ENCODE measurements at regions not wholly inside any gene's neighbourhood (a gene's known extent, or its start where the extent isn't known, plus 50 kb on each side); places are given as distances from the start of the nearest gene placed in this dataset.

DNA sequence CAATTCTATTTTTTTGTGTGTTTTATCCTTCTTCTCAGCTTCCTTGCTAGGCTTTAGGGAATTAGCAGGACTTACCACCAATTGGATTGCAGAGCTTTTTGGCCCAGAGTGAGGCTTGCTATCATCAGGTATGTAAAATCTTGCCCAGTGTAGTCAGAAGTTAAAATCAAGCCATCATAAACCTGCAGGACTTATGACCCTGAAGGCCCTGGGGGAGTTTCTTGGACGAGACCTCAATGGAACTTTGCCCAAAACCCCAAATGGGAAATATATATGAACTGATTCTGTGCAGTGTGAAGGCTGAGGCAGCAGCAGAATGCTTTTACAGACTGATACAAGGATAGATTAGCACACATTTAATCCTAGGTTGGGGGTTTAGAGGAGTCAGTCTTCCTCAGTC lies 287.0 kb downstream of the SH3GL2 start:
- TF ChIP-seq, protein P1, sequence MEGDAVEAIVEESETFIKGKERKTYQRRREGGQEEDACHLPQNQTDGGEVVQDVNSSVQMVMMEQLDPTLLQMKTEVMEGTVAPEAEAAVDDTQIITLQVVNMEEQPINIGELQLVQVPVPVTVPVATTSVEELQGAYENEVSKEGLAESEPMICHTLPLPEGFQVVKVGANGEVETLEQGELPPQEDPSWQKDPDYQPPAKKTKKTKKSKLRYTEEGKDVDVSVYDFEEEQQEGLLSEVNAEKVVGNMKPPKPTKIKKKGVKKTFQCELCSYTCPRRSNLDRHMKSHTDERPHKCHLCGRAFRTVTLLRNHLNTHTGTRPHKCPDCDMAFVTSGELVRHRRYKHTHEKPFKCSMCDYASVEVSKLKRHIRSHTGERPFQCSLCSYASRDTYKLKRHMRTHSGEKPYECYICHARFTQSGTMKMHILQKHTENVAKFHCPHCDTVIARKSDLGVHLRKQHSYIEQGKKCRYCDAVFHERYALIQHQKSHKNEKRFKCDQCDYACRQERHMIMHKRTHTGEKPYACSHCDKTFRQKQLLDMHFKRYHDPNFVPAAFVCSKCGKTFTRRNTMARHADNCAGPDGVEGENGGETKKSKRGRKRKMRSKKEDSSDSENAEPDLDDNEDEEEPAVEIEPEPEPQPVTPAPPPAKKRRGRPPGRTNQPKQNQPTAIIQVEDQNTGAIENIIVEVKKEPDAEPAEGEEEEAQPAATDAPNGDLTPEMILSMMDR (IDR thresholded peaks at IDR 0.05; ENCODE audit: low read length) = no peak
- TF ChIP-seq EZH2phosphoT487 (IDR thresholded peaks at IDR 0.05; ENCODE audit: low read length) (no peak), EZH2 (optimal IDR thresholded peaks at IDR 0.05; ENCODE audit: low read depth, low read length) (no peak)

DNA sequence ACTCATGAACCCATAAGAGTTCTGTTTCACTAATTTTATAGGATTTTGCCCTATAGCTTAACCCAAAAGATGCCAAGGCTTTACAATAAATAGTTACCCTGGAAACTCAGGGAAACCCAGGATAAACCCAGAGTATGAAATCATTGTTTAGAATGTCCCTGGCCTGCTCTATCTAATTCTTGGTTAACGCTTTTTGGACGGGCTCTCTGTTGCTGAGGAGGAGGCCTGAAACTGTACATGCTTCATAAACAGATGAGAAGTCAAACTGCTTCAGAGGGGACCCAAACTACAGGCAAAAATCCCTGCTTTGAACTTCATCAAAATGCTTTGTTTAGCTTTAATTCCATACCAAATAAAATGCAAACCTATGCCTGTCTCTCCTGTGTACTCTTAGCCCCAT lies 291.9 kb downstream of the SH3GL2 start:
- H3K9me2 ChIP-seq (replicated peaks; ENCODE audit: insufficient read depth, low read length) = no peaks in the 10 kb centered on the region
- no peak overlapping the region for H3K27ac ChIP-seq (ENCODE audit: low read length)
- H3K9ac ChIP-seq (ENCODE audit: low read length) = no peak overlapping the region
- TF ChIP-seq EZH2phosphoT487 (IDR thresholded peaks at IDR 0.05; ENCODE audit: low read length) (no peak), EZH2 (optimal IDR thresholded peaks at IDR 0.05; ENCODE audit: low read depth, low read length) (no peak)
- TF ChIP-seq, protein P1 (IDR thresholded peaks at IDR 0.05; ENCODE audit: low read length) = no peak
- H3K4me3 ChIP-seq (ENCODE audit: low read length) = no peak overlapping the region
- H3K9me3 ChIP-seq (replicated peaks; ENCODE audit: insufficient read depth, low read length) = no peaks in the 10 kb centered on the region
- DNase-seq = no peak
- H2AFZ ChIP-seq (ENCODE audit: low read length) = no peak overlapping the region
- H3K36me3 ChIP-seq (replicated peaks; ENCODE audit: insufficient read depth, low read length) = no peaks in the 10 kb centered on the region
- H3F3A ChIP-seq (ENCODE audit: insufficient read depth, low read length) = no peaks in the 10 kb centered on the region
- H3K4me1 ChIP-seq (ENCODE audit: low read length) = no peaks in the 10 kb centered on the region
- H3K4me2 ChIP-seq (ENCODE audit: low read depth, low read length) = no peak overlapping the region
- H3K27me3 ChIP-seq (replicated peaks; ENCODE audit: insufficient read depth, low read length) = no peaks in the 10 kb centered on the region
- no peaks in the 10 kb centered on the region for H3K79me2 ChIP-seq (ENCODE audit: low read length)
- H4K20me1 ChIP-seq (ENCODE audit: insufficient read depth, low read length) = no peaks in the 10 kb centered on the region

More for the DNA sequence above, 287.0 kb downstream of the SH3GL2 start:
- no peak for DNase-seq
- Histone ChIP-seq H3K4me1 (ENCODE audit: low read length) (no peaks in the 10 kb centered on the region), H3K9me2 (replicated peaks; ENCODE audit: insufficient read depth, low read length) (no peaks in the 10 kb centered on the region), H3K36me3 (replicated peaks; ENCODE audit: insufficient read depth, low read length) (no peaks in the 10 kb centered on the region), H3K9me3 (replicated peaks; ENCODE audit: insufficient read depth, low read length) (no peaks in the 10 kb centered on the region), H3K27ac (ENCODE audit: low read length) (no peak overlapping the region), H3F3A (ENCODE audit: insufficient read depth, low read length) (no peaks in the 10 kb centered on the region), H3K27me3 (replicated peaks; ENCODE audit: insufficient read depth, low read length) (no peaks in the 10 kb centered on the region), H4K20me1 (ENCODE audit: insufficient read depth, low read length) (no peaks in the 10 kb centered on the region), H3K4me3 (ENCODE audit: low read length) (no peak overlapping the region), H2AFZ (ENCODE audit: low read length) (no peak overlapping the region), H3K79me2 (ENCODE audit: low read length) (no peaks in the 10 kb centered on the region), H3K9ac (ENCODE audit: low read length) (no peak overlapping the region), H3K4me2 (ENCODE audit: low read depth, low read length) (no peak overlapping the region)

DNA sequence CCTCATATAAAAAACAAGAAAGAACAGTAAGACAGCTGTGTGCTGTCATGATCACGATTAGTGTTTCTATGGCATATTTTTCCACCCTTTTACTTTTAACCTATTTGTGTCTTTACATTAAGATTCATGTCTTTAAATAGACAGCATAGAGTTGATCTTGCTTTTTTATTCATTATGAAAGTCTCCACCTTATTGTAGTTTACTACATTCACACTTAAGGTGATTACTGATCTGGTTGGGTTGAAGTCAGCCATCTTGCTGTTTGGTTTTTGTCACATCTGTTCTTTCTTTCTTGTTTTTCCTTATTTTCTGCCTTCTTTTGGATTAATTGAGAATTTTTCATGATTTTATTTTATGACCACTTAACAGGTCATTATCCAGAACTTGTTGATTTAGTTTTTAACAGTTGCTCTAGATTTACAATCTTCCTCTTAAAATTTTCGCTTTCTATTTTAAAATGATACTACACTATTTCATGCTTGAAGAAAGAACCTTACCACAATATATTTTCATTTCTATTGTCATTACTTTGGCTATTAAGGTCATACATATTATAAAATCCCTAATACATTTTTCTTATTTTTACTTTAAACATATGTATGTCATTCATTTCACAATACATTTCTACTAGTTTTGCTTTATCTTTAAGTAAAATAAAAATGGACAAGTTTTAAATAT lies 292.5 kb downstream of the SH3GL2 start:
- H3K4me3 ChIP-seq (ENCODE audit: low read length) = no peak overlapping the region
- H4K20me1 ChIP-seq (ENCODE audit: insufficient read depth, low read length) = no peaks in the 10 kb centered on the region
- H3K36me3 ChIP-seq (replicated peaks; ENCODE audit: insufficient read depth, low read length) = no peaks in the 10 kb centered on the region
- H2AFZ ChIP-seq (ENCODE audit: low read length) = no peak overlapping the region
- DNase-seq = no peak
- H3K9me3 ChIP-seq (replicated peaks; ENCODE audit: insufficient read depth, low read length) = no peaks in the 10 kb centered on the region
- no peaks in the 10 kb centered on the region for H3K4me1 ChIP-seq (ENCODE audit: low read length)
- no peaks in the 10 kb centered on the region for H3K27me3 ChIP-seq (replicated peaks; ENCODE audit: insufficient read depth, low read length)
- TF ChIP-seq, protein P1 (IDR thresholded peaks at IDR 0.05; ENCODE audit: low read length) = no peak
- TF ChIP-seq EZH2phosphoT487 (IDR thresholded peaks at IDR 0.05; ENCODE audit: low read length) (no peak), EZH2 (optimal IDR thresholded peaks at IDR 0.05; ENCODE audit: low read depth, low read length) (no peak)
- no peaks in the 10 kb centered on the region for H3K9me2 ChIP-seq (replicated peaks; ENCODE audit: insufficient read depth, low read length)
- no peaks in the 10 kb centered on the region for H3K79me2 ChIP-seq (ENCODE audit: low read length)
- no peak overlapping the region for H3K9ac ChIP-seq (ENCODE audit: low read length)
- no peak overlapping the region for H3K4me2 ChIP-seq (ENCODE audit: low read depth, low read length)
- no peak overlapping the region for H3K27ac ChIP-seq (ENCODE audit: low read length)
- no peaks in the 10 kb centered on the region for H3F3A ChIP-seq (ENCODE audit: insufficient read depth, low read length)

Data from MM.1S (cell line).